Keratinocyte (primary cell): ENCODE measurements at regions not wholly inside any gene's neighbourhood (a gene's known extent, or its start where the extent isn't known, plus 50 kb on each side); places are given as distances from the start of the nearest gene placed in this dataset.

Experiments used
- DNase-seq: peaks from one replicate; pipeline ENCODE4 v3.0.0-alpha.2; 2011; ENCODE audit warnings: low read depth, missing footprints, low spot score
- FAIRE-seq: peaks from 2 replicates; lab custom pipeline; 2011; peaks lifted over from hg19 to GRCh38; lab: Jason Lieb, UNC
- H2AFZ ChIP-seq: 2 replicates; pipeline ENCODE4 v1.6.0; 2012; ENCODE audit warnings: low read length, control low read depth, inconsistent platforms; ENCODE audit not compliant: control insufficient read depth
- H3K27ac ChIP-seq: 2 replicates; pipeline ENCODE4 v1.5.1; 2011; ENCODE audit warnings: low read length; ENCODE audit not compliant: control insufficient read depth, insufficient read depth
- H3K27me3 ChIP-seq: 3 replicates; pipeline ENCODE4 v1.6.0; 2011; ENCODE audit warnings: low read length; ENCODE audit not compliant: control insufficient read depth, insufficient read depth; ENCODE audit errors: extremely low read depth
- H3K36me3 ChIP-seq, 2 experiments: 2 replicates in 1 of 2; 3 replicates in 1 of 2; pipeline ENCODE4 v1.5.1; 2011; ENCODE audit warnings: low read length in 2 of 2, mild to moderate bottlenecking in 1 of 2; ENCODE audit not compliant: control insufficient read depth in 2 of 2, insufficient read depth in 2 of 2; ENCODE audit errors: extremely low read depth in 1 of 2
- H3K4me1 ChIP-seq: 3 replicates; pipeline ENCODE4 v1.5.1; 2011; ENCODE audit warnings: low read length; ENCODE audit not compliant: control insufficient read depth, insufficient read depth; ENCODE audit errors: extremely low read depth
- H3K4me2 ChIP-seq: 3 replicates; pipeline ENCODE4 v1.6.0; 2011; ENCODE audit warnings: low read depth, low read length; ENCODE audit not compliant: control insufficient read depth, insufficient read depth; ENCODE audit errors: extremely low read depth
- H3K4me3 ChIP-seq, 3 experiments: fragments of 200-600 bp in 1 of 3; sonication (generic) in 1 of 3; 2 replicates in 2 of 3; 3 replicates in 1 of 3; pipeline ENCODE4 v1.5.1; 2011 to 2016; ENCODE audit warnings: low read length in 3 of 3, mild to moderate bottlenecking in 3 of 3, control low read depth in 2 of 3, inconsistent platforms in 1 of 3, low read depth in 1 of 3, mixed read lengths in 1 of 3, mixed run types in 1 of 3, moderate library complexity in 1 of 3; ENCODE audit not compliant: control insufficient read depth in 2 of 3, insufficient read depth in 2 of 3; ENCODE audit errors: extremely low read depth in 1 of 3
- H3K79me2 ChIP-seq: 2 replicates; pipeline ENCODE4 v1.6.0; 2012; ENCODE audit warnings: low read length; ENCODE audit not compliant: control insufficient read depth, insufficient read depth
- H3K9ac ChIP-seq: 3 replicates; pipeline ENCODE4 v1.6.0; 2011; ENCODE audit warnings: low read length; ENCODE audit not compliant: control insufficient read depth, insufficient read depth; ENCODE audit errors: extremely low read depth
- H3K9me1 ChIP-seq: 3 replicates; pipeline ENCODE4 v1.6.0; 2011; ENCODE audit warnings: low read length; ENCODE audit not compliant: control insufficient read depth, insufficient read depth; ENCODE audit errors: extremely low read depth
- H3K9me3 ChIP-seq: 2 replicates; pipeline ENCODE4 v1.5.1; 2012; ENCODE audit warnings: low read depth, low read length; ENCODE audit not compliant: control insufficient read depth
- H4K20me1 ChIP-seq: 3 replicates; pipeline ENCODE4 v1.6.0; 2011; ENCODE audit warnings: low read length; ENCODE audit not compliant: control insufficient read depth, insufficient read depth; ENCODE audit errors: extremely low read depth
- EZH2 ChIP-seq: IDR thresholded peaks from one replicate; pipeline ENCODE4 v1.6.1; 2012; ENCODE audit warnings: inconsistent platforms, mild to moderate bottlenecking, low read length, moderate library complexity
- dilution Hi-C: fragments of 300-500 bp; cut with MboI; formaldehyde crosslinking; loops from one replicate; pipeline ENCODE4 v1.7.0; 2020; ENCODE audit warnings: low sequenced_read_pairs; ENCODE audit not compliant: extremely low pct_ligation_motif_present
- TF ChIP-seq, protein P1 (sequence below), 3 experiments: IDR thresholded peaks in 1 of 3; conservative IDR thresholded peaks in 1 of 3; optimal IDR thresholded peaks in 1 of 3; 2 replicates in 2 of 3; 3 replicates in 1 of 3; pipeline versions ENCODE3 to v1.5.1; 2011; ENCODE audit warnings: low read length in 3 of 3, mild to moderate bottlenecking in 3 of 3, moderate library complexity in 2 of 3, control low read depth in 1 of 3, inconsistent platforms in 1 of 3; ENCODE audit not compliant: insufficient read depth in 2 of 3; ENCODE audit errors: extremely low read depth in 1 of 3

- Histone ChIP-seq H3K27me3 (no peaks in the 10 kb centered on the region), H4K20me1 (no peaks in the 10 kb centered on the region)
These were observed 213.2 kb upstream of the MGMT start for GRCh38 chr10:129253865-129254179.

GRCh38 chr10:129258283-129258923 is 208.6 kb upstream of the MGMT start:
- no peak for DNase-seq
- Histone ChIP-seq H3K9me1 (no peaks in the 10 kb centered on the region), H2AFZ (no peak overlapping the region), H3K27me3 (no peaks in the 10 kb centered on the region), H3K9me3 (no peaks in the 10 kb centered on the region), H3K79me2 (no peaks in the 10 kb centered on the region), H3K36me3 (no peaks in the 10 kb centered on the region), H3K4me3 (no peak overlapping the region), H3K27ac (no peak overlapping the region), H3K9ac (no peak overlapping the region), H3K4me1 (no peaks in the 10 kb centered on the region), H3K4me2 (no peak overlapping the region), H4K20me1 (no peaks in the 10 kb centered on the region)
- no peak for FAIRE-seq
- no peak for TF ChIP-seq EZH2
- TF ChIP-seq, protein P1, sequence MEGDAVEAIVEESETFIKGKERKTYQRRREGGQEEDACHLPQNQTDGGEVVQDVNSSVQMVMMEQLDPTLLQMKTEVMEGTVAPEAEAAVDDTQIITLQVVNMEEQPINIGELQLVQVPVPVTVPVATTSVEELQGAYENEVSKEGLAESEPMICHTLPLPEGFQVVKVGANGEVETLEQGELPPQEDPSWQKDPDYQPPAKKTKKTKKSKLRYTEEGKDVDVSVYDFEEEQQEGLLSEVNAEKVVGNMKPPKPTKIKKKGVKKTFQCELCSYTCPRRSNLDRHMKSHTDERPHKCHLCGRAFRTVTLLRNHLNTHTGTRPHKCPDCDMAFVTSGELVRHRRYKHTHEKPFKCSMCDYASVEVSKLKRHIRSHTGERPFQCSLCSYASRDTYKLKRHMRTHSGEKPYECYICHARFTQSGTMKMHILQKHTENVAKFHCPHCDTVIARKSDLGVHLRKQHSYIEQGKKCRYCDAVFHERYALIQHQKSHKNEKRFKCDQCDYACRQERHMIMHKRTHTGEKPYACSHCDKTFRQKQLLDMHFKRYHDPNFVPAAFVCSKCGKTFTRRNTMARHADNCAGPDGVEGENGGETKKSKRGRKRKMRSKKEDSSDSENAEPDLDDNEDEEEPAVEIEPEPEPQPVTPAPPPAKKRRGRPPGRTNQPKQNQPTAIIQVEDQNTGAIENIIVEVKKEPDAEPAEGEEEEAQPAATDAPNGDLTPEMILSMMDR (optimal IDR thresholded peaks at IDR 0.05 in 1 of 3, IDR thresholded peaks at IDR 0.05 in 1 of 3, conservative IDR thresholded peaks at IDR 0.05 in 1 of 3; ENCODE audit: extremely low read depth in 1 of 3, insufficient read depth in 2 of 3, low read length in 3 of 3) = no peak
- dilution Hi-C loops = no loop called here

More at GRCh38 chr10:129253865-129254179, 213.2 kb upstream of the MGMT start:
- Histone ChIP-seq H3K27ac (no peak overlapping the region), H3K4me1 (no peaks in the 10 kb centered on the region), H3K36me3 (no peaks in the 10 kb centered on the region), H3K9me3 (peaks cover 6% of the 10 kb centered on the region), H3K79me2 (no peaks in the 10 kb centered on the region), H3K9ac (no peak overlapping the region), H3K4me2 (no peak overlapping the region), H3K9me1 (no peaks in the 10 kb centered on the region), H3K4me3 (no peak overlapping the region), H2AFZ (no peak overlapping the region)
- TF ChIP-seq, protein P1 (optimal IDR thresholded peaks at IDR 0.05 in 1 of 3, IDR thresholded peaks at IDR 0.05 in 1 of 3, conservative IDR thresholded peaks at IDR 0.05 in 1 of 3; ENCODE audit: extremely low read depth in 1 of 3, insufficient read depth in 2 of 3, low read length in 3 of 3) = no peak
- no peak for TF ChIP-seq EZH2
- DNase-seq (no peak), FAIRE-seq (no peak)
- dilution Hi-C loops = no loop called here
